GM18868 (cell line): ENCODE measurements at regions not wholly inside any gene's neighbourhood (a gene's known extent, or its start where the extent isn't known, plus 50 kb on each side); places are given as distances from the start of the nearest gene placed in this dataset.

Experiments used
- ATAC-seq: cut with Tn5 transposase; IDR thresholded peaks from one replicate; pipeline ENCODE4 v1.9.1; 2021; ENCODE audit warnings: mild to moderate bottlenecking, moderate library complexity; ENCODE audit not compliant: unreplicated experiment

DNA sequence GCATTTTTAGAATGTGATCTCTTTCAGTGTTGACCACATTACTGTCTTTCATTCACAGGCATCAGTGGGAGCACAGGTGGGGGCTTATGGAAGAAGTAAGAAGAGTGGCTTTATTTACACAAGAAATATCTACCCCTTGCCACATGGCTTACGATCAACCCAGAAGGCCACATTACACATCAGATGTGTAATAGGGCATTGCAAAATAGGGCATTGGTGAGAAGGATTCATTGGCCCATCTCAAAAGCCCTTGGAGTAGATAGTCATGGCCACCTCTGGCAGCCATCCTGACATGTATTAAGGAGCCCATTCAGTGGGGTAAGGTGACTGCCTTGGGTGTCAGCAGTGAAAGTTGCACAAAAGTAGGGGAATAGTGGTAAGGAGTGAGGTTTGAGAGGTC, 97.5 kb downstream of the MAFB start:
- ATAC-seq, result no peak

DNA sequence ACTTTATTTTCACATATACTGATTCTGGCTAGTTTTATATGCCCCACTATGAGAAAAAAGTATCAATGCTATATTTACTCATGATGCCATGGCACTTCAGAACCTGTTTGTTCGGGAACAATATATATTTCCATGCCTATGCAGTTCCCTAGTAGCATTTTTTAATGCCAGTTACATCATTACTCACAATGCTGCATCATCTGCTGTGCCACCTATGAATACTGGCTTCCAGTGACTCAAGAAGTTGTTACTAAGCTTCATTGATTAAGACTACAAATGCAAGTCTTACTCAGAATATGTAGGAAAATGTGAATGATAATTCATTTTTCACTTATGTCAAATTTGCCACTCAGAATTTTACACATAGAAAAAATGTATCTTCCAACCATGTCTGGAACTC, 97.9 kb downstream of the MAFB start:
- no peak for ATAC-seq

DNA sequence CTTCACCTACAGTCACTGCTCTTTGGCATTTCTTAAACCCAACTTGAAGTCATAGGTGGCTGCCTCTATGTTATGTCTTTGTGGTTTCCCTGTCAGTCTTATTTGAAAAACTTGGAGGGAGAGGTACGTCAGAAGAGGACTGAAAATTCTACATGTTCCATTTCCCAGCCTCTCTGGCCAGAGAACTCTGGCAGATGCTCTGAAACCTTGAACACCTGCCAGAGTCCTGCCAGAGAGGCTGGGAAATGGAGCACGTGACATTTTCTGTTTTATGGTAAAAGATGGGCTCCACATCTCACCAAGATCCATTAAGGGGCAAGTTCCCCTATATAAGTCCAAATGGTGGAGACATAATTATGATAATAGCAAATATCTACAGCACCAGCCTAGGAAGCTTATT, 99.5 kb downstream of the MAFB start:
- ATAC-seq, result no peak

DNA sequence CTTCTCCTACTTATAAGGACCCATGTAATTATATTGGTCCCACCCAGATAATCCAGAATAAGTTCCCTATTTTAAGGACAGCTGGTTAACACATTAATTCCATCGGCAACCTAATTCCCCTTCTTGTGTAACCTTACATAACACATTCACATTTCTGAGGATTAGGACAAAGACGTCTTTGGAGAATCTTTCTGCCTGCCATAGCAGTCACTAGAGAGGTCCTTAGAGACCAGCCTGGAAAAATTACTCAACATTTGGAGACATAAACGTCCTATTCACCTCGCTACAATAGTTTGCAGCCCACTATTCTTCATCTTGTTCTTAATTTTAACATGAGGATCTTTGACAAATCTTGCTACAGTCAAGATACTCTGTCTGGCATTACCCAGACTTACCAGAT, 100.1 kb downstream of the MAFB start:
- ATAC-seq, result no peak

DNA sequence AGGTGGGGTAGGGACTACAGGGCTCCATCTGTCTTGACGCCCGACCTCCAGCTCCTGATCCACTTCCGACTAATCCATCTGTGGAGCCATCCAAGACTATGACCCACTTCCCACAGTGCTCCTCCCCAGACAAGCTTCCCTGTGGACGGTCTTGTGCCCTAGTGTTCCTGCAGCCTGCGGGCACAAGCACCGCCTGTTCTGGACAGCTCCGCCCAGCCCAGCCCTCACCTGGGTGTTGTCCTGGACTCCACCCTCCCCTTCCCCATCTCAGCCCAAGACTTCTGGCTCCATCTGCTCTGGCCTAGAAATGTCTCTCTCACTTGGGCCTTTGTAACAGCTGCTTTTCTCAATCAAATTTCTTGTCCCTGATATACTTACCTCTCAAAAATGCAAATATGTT, 102.0 kb downstream of the MAFB start:
- no peak for ATAC-seq

DNA sequence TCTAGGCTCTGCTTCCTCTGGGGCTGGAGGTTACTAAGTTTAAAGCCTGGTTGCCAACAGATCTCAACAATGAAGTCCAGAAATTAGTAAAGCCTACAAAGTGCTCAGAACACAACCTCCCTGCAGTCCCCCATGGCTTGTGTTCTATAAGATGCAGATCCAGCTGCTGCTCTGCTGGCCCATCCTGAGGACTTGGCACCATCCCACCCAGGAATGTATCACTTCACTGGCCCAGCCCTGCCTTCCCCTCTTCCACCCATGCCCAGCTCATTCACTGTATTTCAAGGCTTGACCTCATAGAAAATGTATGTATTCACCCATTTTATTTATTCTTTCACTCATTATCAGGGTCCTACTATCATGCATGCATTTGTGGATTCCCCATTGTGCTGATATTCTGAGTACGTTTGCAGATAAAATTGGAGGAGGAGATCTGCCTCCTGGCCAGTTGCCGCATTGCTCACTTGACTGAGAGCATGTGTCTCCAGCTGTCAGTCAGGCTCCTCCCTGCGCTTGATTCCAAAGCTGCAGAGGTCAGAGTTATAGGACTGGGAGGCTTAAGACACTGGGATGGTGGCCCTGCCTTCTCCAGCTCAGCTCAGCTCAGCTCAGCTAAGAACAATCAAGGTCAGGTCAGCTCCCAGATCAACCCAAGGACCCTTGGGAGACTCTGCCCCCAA, 104.8 kb downstream of the MAFB start:
- ATAC-seq, result no peak

DNA sequence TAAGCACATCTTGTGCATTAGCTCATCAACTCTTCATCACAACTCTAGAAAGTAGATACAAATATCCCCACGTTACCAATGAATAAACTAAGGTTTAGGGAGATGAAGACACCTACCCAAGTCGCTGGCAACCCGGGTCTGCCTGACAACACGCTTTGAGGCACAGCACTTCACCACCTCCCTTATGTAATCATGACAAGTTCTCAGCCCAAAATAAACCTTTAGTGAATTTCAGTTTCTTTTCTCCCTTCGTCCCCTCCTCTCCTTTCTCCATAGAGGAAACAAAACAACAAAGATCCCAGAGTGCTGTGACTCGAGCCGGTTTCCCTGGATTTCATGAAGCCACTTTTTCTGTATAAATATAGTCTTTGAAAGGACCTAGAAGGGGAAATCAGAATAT, 105.4 kb downstream of the MAFB start:
- no peak for ATAC-seq

DNA sequence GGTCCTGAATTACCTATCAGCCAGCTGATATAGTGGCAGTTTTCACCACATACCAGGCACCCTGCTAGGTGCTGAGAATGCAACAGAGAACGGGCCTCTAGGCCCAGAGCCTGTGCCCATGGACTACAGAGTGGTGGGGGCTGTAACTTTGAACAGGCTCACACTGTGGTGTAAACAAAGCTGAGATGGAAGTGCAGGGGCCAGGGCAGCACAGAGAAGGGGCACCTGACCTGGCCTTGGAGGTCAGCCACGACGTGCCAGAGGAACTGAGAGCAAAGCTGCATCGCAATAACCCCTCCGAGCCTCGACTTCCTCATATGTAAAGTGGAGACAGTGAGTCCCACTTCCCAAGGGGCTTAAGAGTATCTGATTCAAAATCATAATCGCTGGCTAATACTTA, 105.8 kb downstream of the MAFB start:
- ATAC-seq, result no peak

DNA sequence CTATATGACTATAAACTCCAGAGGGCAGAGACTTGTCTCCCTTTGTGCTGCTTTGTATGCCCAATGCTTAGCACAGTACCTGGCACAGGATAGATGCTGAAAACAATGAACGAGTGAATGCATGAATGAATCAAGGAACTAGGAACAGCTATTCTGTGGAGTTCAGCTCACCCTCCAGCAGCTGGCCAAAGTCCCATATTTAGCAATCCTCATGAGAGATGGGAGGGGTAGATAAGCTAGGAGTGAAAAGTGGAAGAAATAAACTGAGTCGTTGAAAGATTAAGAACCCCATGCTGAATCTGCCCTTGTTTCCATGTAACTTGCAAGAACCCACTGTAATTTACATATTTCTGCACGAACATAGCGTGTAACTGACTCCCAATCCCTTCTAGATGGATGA, 106.5 kb downstream of the MAFB start:
- ATAC-seq, result no peak

DNA sequence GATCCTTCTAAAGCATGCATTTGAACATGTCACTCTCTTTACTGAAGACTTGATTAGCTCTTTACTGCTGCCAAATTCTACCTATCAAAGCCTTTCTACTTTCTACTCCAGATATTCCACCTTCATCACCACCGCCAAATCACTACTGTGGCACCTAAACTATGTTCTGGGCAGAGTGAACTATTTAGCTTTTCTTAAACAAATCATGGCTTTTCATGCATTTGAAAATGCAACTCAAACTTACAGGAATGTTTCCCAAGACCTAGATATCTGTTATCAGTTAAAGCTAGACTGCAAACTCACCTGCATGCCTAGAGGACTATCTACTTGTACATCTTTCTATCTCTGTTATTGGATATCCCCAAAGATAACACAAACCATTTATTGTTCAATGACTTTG, 109.3 kb downstream of the MAFB start:
- ATAC-seq, result no peak

DNA sequence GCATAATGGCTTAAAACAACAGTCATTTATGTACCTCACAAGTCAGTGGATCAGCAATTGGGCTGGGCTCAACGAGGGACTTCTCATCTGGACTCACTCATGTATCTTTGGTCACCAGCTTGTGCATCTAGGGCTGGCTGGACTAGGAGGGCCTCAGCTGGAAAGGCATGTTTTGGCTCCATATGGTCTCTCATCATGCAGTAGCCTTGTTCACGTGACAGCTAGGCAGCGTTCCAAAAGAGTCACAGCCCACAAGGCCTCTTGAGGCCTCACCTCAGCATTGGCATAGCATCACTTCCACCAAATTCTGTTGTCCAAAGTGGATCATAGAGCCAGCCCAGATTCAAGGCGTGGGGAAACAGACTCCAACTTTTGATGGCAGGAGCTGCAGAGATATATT, 110.1 kb downstream of the MAFB start:
- no peak for ATAC-seq

DNA sequence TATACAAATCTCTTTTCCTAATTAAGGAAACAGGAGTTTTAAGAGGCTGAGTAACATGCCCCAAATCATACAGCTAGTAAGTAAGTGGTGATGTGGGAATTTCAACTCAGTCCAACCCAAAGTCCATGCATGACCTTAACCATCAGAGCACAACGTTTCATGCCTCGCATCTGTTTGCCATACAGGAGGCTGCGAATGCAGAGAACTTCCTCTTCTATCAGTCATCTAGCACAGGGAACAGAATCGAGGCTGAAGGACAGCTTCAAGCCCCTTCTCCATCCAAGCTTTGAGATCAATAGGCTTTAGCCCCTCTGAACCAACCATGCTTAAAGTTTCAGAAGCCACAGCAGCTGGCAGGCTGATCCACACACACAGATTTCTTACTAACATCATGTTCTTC, 113.2 kb downstream of the MAFB start:
- no peak for ATAC-seq

DNA sequence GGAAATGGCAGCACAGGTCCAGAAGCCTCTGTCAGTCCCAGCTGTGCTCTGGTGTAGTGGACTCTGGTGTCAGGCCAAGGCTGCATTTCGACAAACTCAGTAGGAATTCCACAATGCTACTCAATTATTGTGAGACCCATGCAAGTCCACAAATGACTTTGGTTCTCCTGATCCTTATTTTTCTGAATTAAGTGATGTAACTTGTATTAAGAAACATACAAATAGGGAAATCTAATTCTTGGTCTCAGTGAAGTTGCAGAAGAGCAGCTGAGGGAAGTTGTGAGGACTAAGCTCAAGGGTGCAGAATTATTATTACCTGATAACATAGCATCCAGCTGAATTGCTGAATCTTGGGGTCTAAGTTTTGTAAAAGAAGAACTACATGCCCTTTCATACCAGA, 116.8 kb downstream of the MAFB start:
- ATAC-seq, result no peak

DNA sequence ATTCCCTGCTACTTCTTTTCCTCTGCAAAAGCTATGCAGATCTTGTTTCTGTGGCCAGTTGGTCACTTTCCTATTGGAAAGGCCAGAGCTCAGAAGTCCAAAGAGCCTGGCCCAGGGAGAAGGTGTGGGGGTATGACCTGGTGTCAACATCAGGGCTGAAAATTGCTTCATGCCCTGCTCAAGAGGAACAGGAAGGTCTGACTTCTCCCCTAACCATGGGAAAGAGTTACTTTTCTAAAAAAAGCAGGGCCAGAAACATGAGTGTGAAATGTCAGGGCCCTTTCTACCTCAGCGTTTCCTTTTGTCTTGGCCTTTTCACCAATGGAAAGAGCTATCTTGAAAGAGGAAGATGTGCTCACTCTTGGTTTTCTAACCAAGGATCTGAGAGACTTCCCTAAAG, 117.4 kb downstream of the MAFB start:
- ATAC-seq, result no peak

DNA sequence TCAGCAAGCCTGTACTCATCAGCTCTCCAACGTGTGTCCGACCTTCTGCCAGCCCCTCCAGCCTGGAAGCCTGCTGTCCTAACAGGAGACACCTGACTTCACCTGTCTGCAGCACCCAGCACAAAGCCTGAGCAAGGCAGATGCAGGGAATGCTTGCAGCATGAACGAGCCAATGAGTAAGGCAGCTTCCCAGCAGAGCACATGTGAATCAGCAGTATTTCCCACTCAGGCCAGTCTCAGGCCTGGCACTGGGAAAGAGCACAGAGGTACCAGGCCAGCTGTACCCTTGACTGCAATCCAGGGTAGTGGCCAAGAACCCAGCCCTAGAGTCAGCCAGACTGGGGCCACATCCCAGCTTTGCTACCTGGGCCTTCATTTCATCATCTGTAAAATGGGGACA, 120.8 kb downstream of the MAFB start:
- ATAC-seq, result no peak

DNA sequence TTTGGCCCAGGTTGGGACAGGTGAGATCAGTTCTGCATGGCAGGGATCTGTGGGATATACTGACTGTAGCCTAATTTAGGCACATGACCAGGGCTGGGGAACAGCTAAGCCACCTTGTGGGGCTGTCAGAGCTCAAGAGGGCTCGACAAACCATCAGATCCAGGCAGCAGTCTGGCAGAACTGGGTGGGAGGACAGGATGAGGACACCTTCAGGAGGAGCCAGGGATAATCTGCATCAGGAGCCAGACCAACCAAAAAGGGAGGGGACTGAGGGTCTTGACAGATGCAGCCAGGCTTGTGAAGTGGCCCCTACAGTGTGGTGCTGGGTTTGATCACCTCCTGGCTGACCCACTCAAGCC, 123.4 kb downstream of the MAFB start:
- ATAC-seq, result no peak

DNA sequence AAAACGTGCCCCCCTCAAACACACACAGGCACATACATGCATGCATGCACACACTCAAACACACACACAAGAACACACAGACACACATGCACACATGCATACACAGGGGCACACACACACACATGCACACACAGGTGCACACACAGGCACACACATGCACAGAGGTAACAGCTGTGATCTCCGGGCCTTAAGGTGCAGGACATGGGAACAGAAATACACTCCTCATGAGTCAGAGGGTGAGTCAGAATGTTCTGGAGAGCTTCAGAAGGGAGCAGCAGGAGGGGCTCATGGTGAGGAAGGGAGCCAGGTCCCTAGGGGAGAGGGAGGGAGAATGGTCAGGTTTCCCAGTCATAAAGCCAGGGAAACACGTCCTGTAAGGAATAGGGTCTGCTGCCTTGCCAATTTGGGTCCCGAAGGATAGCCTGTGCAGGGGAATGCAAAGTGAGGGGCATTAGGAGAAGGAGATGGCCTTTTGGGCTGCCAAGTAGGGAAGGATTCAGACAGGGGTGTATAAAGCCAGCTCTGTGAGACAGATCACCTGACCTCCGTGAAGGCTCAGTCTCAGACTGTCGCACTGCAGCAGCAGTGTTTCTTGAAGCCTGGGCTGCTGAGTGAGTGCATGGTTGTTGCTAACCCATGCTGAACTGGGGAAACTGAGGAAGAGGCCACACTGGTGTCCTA, 123.9 kb downstream of the MAFB start:
- ATAC-seq, result no peak

DNA sequence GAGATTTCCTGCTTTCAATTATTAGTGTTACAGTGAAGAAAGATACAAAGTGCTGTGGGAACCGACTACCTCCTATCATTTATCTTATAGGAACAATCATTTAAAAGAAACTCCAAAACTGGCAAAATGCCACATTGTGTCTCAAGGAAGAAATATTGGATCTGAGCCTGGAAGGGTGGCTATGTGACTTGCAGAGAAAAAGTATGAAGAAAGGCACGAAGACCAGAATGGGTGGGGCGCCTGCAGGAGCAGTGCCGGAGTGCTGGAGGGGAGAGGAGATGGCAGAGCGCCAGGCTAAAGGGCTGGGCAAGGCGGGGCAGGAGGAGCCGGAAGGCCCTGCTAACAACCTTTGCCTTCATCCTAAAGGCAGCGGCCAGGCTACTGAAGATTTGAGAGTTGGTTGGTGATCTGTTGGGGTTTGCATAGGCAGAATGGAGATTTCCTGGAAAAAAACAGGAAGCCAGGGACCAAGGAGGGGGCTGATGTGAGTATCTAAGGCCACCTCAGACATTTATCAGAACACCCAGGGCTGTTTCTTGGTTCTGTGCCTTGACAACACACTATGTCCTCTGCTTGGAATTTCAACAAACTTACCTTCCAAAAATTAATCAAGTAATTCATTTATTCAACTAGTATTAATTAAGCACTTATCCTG, 125.6 kb downstream of the MAFB start:
- no peak for ATAC-seq

DNA sequence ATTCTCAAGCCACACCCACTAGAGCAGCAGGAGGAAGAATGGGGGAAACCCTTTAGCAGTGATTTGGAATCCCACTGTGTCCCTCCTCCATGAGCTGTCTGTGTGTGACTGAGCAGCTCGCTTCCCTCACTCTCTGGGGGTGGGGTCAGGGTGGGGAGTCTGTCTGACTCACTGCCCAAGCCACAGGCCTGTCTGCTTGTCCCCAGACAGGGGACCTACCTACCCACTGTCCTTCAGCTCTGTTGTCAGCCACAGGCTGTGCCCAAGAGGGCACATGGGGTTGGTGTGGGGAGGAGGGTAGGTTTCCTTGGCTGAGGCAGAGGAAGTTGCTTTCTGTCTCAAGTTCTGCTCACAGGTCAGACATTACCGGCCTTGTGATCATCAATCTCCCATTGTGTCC, 127.0 kb downstream of the MAFB start:
- no peak for ATAC-seq

DNA sequence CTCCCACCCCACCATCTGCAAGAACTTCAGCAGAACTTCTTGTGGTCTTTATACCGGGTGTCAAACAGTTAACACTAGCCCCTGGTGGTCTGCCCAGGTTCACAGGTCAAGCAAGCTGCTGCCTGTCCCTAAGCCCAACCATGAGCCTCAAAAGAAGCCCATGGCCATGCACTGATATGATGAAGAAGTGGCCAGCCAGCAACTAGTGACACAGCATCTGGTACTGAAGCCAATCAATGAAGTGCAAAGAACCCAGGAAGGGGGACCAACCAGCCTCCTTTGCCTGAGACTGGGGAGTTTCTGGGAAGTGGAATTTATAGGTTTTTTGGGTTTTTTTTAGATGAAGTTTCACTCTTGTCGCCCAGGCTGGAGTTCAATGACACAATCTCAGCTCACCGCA, 127.8 kb downstream of the MAFB start:
- no peak for ATAC-seq

DNA sequence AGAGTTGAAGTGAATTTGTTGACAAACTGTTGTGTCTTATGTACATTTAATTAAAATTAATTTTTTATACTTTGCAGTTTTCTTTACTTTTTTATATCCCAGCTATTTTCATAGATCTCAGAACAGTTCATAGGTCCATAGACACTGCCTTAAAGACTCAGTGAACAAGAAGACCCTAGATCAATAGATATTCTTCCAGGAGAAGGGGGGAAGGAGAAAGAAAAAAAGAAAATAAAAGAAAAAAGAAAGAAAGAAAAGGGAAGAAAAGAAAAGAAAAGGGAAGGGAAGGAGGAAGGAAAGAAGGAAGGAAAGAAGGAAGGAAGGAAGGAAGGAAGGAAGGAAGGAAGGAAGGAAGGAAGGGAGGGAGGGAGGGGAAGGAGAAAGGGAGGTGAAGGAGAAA, 130.8 kb downstream of the MAFB start:
- ATAC-seq, result no peak

DNA sequence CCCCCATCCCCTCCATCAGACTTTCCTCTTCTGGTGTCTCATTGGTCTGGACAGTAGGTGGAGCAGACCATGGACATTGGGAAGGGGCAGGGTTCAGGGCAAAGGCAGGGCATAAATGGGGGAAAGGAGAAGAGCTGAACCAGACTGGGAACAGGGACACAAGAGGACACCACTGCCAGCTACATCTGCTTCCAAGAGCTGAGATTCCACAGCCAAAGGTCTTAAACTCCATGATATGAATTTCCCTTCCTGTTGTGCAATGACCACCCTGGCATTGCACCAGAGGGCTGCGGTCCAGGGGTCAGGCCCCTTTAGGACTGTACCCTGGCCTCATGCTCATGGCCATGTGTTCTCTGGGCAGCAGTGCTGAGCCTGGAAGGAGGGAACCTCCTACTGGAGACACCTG, 137.9 kb downstream of the MAFB start:
- ATAC-seq, result no peak
